GM19351 (cell line): ENCODE measurements at regions not wholly inside any gene's neighbourhood (a gene's known extent, or its start where the extent isn't known, plus 50 kb on each side); places are given as distances from the start of the nearest gene placed in this dataset.
"Not testable (repeated sequence)": the region's sequence is repeated elsewhere in the genome, so short reads cannot be mapped to it uniquely, and the experiment has no call there.

Experiments
- ATAC-seq: cut with Tn5 transposase; IDR thresholded peaks from one replicate; pipeline ENCODE4 v1.9.1; 2021; ENCODE audit warnings: mild to moderate bottlenecking, moderate library complexity; ENCODE audit not compliant: unreplicated experiment

DNA sequence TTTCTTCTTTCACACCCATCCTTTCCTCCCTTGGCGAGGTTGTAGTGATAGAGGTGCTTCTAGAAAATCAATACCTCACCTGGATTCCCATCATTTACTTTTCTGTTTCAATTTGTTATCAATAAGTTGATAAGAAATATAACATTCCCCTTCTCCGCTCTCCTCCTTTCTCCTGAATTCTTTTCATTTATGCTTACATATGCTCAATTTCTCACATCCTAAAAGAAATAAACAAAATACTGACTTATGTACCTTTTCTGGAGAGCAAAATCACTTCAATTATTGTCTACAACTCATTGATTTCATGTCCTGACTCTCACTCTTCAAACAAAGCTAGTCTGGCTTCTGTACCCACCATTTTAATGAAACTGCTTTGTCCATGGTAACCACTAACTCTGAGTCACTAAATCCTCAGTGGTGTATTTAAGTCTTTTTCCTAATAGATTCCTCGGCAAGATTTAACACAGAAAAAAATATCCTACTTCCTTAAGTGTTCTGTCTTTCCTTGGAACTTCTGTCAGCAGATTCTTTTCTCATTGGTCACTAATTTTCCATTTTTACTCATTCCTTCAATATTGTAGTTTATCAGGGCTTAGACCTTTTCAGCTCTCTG lies 289.6 kb downstream of the RFPL4B start:
- no peak for ATAC-seq

DNA sequence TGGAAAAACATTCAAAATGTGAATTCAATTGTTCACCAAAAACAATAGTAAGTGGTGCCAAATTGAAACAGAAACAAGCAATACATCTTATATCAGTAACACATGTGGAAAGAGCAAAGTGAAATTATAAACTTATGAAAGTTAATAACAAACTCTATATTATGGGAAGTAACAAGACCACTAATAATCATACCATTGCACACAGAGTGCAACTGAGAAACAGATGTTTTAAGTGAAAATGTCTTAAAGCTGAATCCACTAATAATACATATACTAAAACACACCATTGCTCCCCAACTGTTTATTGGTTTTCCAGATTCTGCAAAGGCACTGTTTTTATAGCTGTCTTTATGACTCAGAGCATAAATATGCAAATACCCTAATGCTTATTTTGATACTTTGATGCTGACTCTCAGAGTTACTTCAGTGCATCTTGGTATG lies 292.3 kb downstream of the RFPL4B start:
- no peak for ATAC-seq

DNA sequence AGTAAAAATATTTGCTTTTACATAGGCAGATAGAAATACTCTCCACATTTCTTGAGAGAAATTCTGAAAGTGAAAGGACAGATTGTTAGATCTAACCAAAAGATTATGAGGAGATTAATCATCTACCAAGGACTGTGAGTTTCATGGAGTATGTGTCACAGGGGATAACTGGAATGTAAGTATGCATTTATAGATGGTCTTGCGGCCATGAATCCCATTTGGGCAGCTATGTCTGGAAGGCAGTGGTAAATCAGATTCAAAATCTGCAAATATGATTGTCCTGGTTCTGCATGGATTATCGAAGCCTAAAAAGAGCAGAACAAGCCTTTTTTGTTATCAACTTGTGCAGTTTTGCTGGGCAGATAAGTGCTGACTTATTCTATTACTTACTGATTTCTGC lies 293.8 kb downstream of the RFPL4B start:
- no peak for ATAC-seq

DNA sequence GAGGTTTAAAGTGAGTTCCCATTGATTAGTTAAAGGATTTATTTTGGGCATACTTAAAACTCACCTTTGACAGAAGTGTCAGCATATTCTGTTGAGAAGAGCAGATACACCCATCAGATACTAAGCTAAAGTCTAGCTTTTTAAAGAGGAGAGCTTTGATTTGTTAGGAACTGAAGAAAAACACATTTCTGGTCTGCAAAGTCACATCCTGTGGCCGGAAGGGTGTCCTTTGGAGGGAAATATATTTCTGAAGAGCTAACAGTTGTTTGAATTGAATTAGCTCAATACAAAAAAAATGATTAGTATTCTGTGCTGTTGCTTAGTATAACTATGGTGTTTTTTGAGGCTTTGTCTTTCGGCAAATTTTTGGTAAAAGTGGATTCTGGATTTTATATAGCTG lies 302.7 kb downstream of the RFPL4B start:
- ATAC-seq = no peak

DNA sequence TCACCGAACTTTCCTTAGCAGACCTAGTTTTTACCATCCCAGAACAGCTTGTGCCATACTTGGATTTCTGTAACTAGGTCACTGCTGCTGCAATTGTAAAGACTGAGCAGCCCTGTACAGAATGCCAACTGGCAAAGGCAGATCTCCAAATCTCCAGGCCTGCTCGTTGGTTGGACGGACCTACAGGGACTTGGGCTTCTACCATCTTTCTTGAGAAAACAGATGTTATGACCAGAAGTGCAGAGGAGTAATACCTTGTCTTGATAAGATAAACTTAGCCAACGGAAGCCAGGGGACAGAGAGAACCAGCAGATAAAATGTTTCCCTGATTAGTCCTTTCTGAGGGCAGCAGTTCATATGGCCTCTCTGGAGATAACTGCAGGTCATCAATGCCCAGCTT lies 304.1 kb downstream of the RFPL4B start:
- ATAC-seq = no peak

DNA sequence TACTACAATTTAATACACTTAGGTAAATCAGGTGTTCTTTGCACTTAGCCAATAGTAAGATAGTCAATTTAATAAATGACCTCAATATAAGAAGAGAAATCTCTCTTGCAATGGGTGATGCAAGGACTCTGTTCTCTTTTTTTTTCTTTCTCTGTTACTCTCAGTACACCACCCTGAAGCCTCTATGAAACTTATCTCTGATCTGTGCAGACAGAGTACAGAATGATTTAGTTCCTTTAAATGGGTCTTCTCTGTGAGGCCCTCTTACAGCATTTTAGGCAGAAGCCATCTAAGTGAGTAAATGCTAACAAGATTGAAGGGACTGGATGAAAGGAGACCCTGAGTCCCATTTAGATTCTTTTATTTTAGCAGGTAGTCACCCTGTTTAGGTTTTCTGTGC lies 312.8 kb downstream of the RFPL4B start:
- ATAC-seq = no peak

DNA sequence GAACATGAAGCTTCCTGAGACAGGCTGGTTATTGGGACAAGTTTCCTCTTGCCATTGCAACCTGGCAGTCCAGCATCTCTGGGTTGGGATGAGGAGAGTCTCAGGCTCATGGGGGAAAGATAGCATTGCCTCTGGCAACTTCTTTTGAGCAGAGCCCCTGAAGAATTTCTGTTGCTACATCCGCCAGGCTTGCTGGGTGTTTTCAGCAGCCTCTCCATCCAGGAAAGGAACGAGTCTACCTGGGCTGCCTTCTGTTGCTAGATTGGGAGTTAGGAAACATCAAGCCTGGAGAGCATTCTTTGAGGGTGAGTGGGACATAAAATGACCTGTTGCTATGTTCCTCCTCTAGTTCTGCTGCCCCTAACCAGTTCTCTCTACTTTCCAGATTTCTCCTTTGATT lies 313.5 kb downstream of the RFPL4B start:
- ATAC-seq = no peak

DNA sequence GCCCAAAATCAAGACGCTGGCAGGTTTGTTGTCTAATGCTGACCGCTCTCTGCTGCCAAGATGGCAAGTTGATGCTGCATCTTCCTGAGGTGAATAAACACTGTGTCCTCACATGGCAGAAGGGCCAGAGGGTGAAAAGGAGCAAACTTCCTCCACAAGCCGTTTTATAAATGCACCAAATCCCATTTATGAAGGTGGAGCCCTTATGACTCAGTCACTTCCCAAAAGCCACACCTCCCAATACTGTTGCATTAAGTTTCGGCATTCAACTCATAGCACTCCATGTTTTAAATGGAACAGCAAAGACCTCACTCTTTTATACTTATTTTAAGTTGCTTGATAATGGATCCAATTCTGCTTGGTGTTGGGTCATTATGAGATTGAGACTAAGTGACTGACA lies 316.6 kb downstream of the RFPL4B start:
- no peak for ATAC-seq

DNA sequence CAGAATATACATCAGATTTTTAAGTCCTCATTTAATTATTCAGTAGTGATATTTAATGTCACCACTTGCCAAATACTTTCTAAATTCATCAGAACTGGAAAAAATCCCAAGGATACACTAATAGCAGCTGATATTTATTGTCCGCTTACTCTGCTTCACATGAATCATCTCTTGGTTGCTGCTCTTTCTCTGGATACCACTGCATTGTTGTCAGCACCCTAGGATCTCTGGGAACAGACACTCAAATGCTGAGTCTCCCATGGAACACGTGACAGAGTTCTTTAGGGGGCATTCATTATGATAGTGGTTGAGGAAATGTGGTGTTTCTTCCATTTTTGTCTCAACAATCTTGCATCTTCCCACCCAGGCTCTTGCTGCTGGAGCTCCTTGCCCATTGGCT lies 318.0 kb downstream of the RFPL4B start:
- ATAC-seq = no peak

DNA sequence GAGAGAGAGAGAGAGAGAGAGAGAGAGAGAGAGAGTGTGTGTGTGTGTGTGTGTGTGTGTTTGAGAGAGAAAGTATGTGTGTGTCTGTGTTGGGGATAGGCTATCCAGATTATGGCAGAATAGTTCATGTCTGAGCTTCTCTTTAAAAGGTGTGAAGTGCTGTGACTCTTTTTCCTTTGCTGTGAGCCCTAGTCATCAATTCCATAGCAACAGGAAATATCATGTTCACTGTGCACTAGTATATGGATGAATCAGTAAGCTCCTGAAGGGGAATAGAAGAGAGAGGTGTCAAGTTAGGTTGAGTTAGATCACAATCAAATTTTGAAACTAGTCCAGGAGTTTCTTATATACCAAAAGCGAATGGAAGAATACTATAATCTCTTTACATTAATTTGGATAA lies 318.7 kb downstream of the RFPL4B start:
- ATAC-seq = no peak

DNA sequence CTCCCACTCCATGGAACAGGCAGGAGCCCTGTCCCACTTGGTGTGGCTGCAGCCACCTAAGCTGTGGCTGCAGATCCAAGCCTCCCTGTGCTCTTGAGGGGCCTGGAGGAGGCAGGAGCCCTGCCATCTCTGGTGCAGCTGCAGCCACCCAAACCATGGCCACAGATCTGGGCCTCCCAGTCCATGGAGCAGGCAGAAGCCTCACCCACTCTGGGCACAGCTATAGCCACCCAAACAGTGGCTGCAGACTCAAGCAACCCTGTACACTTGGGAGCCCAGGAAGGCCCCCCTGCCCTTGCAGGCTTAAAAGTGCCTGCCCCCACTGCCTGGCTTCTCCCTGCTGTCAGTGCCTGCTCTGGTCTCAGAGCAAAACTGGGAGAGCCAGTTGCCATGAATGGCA lies 320.3 kb downstream of the RFPL4B start:
- no peak for ATAC-seq

DNA sequence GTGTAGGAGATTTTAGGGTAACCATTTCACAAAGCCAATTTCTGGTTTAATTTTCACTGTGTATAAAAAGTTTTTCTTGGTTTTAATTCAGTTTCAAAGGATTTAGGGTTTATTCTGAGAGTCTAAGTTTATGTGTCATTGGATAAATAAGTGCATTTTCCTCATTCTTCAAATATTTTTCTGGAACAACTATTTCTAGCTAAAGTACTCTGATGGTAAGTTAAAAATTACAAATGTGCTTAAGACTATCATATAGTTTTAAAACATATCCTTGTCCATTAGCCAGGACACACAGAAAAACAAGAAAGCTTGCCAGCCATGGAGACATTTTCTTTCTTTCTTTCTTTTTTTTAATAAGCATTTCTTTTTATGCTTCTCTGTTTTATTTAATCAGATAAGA lies 333.0 kb downstream of the RFPL4B start:
- ATAC-seq = no peak

DNA sequence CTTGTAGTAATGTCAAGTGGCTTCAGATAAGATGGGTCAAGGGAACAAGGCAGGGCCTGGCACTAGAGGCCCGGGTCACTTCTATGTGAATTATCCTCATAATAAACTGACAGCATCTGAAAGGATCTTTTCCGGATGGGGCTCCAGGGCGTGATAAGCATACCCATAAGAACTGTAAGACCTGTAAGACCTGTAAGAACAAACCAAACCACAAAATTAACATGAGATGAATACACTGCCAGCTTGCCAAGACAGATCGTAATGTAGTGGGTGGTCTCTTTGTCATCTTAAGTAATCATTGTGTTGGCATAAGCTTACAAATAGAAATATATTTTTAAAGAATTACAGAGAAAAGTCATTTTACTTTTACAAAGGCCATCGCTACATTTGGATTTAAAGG lies 334.9 kb downstream of the RFPL4B start:
- ATAC-seq = no peak

DNA sequence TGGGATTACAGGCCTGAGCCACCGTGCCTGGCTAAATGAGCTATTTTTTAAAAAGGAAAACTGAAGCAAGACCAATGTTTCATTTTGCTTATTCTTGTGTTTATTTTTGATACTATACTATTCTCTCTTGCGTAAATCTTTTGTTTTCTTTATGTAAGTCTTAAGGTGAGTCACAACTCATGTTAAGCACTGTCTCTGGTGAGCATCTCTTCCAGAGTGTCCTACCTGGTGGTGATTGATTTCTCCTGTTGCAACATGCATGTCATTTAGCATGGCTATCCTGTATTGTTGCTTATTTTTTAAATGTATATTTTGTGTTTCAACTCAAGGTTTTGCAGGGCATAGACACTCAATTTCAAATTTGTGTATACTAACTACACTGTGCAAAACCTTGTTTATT lies 336.0 kb downstream of the RFPL4B start:
- ATAC-seq = no peak

DNA sequence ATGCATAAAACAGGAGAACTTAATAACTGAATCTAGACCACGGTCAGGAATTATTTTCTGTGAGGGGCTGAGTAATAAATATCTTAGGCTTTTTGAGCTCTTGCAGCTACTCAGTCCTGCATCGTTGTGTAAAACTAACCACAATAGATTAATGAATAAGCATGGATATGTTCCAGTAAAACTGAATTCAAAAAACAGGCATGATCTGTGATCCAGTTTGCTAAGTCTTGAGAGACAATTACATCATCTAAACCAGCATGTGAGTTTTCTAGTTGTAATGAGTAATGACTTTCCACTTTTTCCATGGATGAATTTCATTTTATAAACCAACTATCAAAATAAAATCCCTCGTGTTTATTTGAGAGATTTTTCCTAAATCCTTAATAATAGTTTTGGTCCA lies 336.8 kb downstream of the RFPL4B start:
- no peak for ATAC-seq

DNA sequence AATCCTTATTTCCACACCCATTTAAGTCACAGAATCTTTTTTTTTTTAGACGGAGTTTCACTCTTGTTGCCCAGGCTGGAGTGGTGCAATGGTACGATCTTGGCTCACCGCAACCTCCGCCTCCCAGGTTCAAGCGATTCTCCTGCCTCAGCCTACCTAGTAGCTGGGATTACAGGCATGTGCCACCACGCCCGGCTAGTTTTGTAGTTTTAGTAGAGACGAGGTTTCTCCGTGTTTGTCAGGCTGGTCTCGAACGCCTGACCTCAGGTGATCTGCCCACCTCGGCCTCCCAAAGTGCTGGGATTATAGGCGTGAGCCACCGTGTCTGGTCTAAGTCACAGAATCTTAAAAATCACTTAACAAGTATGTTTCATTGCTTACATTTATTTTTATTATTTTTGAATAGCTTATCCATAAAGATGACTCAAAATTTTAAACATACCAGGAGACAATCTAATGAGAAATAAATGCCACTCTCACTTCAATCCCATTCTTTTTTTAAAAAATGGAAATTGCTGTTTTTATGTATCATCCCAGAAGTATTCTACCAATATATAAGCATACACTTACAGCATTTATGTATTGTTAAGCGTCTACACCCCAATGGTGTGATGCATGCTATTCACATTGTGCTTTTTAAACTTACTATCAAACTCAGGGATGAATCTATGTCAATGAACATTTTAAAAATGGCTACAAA lies 338.5 kb downstream of the RFPL4B start:
- not testable (repeated sequence) for ATAC-seq

DNA sequence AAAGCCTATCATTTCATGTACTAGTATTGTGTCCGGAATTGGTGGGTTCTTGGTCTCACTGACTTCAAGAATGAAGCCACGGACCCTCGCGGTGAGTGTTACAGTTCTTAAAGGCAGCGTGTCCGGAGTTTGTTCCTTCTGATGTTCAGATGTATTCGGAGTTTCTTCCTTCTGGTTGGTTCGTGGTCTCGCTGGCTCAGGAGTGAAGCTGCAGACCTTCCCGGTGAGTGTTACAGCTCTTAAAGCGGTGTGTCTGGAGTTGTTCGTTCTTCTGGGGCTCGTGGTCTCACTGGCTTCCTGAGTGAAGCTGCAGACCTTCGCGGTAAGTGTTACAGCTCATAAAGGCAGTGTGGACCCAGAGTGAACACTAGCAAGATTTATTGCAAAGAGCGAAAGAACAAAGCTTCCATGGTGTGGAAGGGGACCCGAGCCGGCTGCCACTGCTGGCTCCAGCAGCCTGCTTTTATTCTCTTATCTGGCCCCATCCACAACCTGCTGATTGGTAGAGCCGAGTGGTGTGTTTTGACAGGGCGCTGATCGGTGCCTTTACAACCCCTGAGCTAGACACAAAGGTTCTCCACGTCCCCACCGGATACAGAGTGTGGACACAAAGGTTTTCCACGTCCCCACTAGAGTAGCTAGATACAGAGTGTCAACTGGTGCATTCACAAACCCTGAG lies 341.5 kb downstream of the RFPL4B start:
- not testable (repeated sequence) for ATAC-seq

DNA sequence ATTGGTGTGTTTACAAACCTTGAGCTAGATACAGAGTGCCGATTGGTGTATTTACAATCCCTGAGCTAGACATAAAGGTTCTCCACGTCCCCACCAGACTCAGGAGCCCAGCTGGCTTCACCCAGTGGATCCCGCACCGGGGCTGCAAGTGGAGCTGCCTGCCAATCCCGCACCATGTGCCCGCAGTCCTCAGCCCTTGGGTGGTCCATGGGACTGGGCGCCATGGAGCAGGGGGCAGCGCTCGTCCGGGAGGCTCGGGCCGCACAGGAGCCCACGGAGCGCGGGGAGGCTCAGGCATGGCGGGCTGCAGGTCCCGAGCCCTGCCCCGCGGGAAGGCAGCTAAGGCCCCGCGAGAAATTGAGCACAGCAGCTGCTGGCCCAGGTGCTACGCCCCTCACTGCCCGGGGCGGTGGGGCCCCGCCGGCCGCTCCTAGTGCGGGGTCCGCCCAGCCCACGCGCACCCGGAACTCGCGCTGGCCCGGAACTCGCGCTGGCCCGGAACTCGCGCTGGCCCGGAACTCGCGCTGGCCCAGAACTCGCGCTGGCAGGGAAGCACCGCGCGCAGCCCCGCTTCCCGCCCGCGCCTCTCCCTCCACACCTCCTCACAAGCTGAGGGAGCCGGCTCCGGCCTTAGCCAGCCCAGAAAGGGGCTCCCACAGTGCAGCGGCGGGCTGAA lies 342.2 kb downstream of the RFPL4B start:
- ATAC-seq = not testable (repeated sequence)

DNA sequence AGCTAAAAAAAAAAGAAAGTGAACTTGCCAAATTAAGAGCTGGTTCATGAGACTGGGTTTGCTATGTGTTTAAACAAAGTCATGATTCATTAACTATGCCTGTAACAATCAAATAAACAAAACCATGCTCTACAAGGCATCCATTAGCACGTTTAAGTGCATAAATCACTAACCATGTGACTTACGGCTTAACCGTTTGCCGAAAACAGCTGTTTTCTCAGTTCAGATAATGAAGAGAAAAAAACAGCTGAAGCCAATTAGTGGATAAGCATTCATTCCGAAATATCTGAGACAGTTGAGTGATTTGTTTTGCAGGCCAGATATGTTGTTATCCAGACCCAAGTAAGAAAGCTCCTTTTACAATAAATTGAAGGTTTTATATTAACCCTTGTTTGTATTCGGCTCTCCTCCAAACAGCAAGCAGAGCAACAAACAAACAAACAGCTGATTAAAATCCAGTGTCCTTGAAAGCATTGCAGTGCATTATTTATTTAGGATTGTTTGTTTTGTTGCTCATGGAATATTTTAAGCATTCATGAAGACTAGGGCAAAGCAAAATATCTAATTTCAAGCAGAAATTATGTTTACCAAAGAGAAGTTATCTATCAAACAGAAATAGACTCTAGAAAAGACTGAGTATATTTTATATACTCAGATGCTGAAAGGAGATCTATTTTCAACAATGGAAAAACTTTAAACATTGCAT lies 343.5 kb downstream of the RFPL4B start:
- no peak for ATAC-seq

DNA sequence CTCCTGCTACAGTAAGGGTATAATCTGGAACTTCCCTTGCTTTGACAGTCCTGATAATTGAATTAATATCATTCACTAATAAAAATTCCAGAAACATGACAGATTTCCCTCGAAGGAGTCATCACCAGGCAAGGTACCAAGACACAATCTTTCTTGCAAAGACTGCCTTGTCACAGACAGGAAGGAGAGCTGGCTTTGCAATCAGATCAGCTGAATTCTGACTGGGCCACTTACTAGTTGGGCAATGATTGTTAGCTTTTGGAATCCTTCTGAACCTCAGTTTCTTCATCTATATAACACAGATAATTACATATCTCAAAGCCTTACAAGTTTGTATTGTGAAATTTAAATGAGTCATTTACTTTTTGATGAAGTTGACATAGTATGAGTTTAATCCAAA lies 344.2 kb downstream of the RFPL4B start:
- ATAC-seq = no peak

DNA sequence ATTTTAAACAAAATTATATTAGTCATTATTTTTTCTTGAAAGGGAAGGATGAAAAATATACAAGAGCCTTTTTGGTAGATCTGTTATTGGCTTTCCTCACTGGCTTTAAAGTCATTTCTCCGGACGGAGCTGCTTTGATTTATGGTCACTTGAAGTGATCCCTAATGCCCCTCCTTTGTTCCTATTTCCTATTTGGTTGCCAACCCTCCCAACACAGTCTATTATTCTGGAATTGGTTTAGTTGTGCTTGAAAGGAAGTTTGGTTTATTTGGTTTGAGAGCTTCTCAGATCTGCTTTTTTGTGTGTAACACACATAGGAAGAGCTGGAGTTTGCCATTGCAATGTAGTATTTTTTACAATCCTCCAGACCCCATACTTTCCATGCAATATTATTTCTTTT lies 347.9 kb downstream of the RFPL4B start:
- no peak for ATAC-seq
